HFF-Myc (cell line): ENCODE measurements at regions not wholly inside any gene's neighbourhood (a gene's known extent, or its start where the extent isn't known, plus 50 kb on each side); places are given as distances from the start of the nearest gene placed in this dataset.

ENCODE experiments used
- DNase-seq: peaks from one replicate; pipeline ENCODE4 v3.0.0-alpha.2; 2011; ENCODE audit warnings: low read depth; ENCODE audit errors: extremely low read depth
- H3K4me3 ChIP-seq: replicated peaks from 2 replicates; pipeline ENCODE4 v1.5.1; 2011; ENCODE audit warnings: low read depth, mild to moderate bottlenecking, control low read depth, low read length
- CTCF ChIP-seq: IDR thresholded peaks from 2 replicates; pipeline ENCODE4 v1.5.1; 2012; ENCODE audit warnings: mild to moderate bottlenecking, low read depth, low read length, control low read depth; ENCODE audit errors: missing control alignments

- no peak for DNase-seq
- no peak for TF ChIP-seq CTCF
- no peak overlapping the region for H3K4me3 ChIP-seq
These were observed 1666.2 kb upstream of the SLC39A10 start for GRCh38 chr2:193990868-193991267.

GRCh38 chr2:193989645-193990044 lies 1667.4 kb upstream of the SLC39A10 start:
- TF ChIP-seq CTCF, result no peak
- H3K4me3 ChIP-seq, result no peak overlapping the region
- no peak for DNase-seq

- H3K4me3 ChIP-seq, result no peak overlapping the region
- no peak for TF ChIP-seq CTCF
- no peak for DNase-seq
These were observed 1668.2 kb upstream of the SLC39A10 start for GRCh38 chr2:193988784-193989183.

- no peak overlapping the region for H3K4me3 ChIP-seq
- no peak for DNase-seq
- no peak for TF ChIP-seq CTCF
These were observed 1671.8 kb upstream of the SLC39A10 start for GRCh38 chr2:193985272-193985671.

- TF ChIP-seq CTCF, result no peak
- no peak overlapping the region for H3K4me3 ChIP-seq
- no peak for DNase-seq
These were observed 1676.4 kb upstream of the SLC39A10 start for GRCh38 chr2:193980599-193980998.

GRCh38 chr2:193973781-193974180 lies 1683.2 kb upstream of the SLC39A10 start:
- TF ChIP-seq CTCF, result no peak
- no peak overlapping the region for H3K4me3 ChIP-seq
- no peak for DNase-seq

- H3K4me3 ChIP-seq, result no peak overlapping the region
- DNase-seq, result no peak
- TF ChIP-seq CTCF, result no peak
These were observed 1690.4 kb upstream of the SLC39A10 start for GRCh38 chr2:193966590-193966989.
